Trophoblast cell (in vitro differentiated cells and primary cell): ENCODE measurements at regions not wholly inside any gene's neighbourhood (a gene's known extent, or its start where the extent isn't known, plus 50 kb on each side); places are given as distances from the start of the nearest gene placed in this dataset.
A peak's percentile ranks its signal among the peaks of the same experiment; 100 is the strongest.

Experiments
- DNase-seq, 2 donors: peaks; one replicate each; pipeline ENCODE4 v3.0.0-alpha.2; 2016
- H2AFZ ChIP-seq: 2 replicates; pipeline ENCODE4 v1.6.1; 2013; ENCODE audit warnings: low read length, moderate library complexity, mild to moderate bottlenecking; ENCODE audit not compliant: insufficient read depth, poor library complexity
- H2AK5ac ChIP-seq: 2 replicates; pipeline ENCODE4 v1.6.1; 2013; ENCODE audit warnings: mild to moderate bottlenecking, low read length
- H2BK120ac ChIP-seq: 2 replicates; pipeline ENCODE4 v1.6.1; 2013; ENCODE audit warnings: low read length, mild to moderate bottlenecking, moderate library complexity; ENCODE audit not compliant: insufficient read depth, poor library complexity
- H2BK12ac ChIP-seq: 2 replicates; pipeline ENCODE4 v1.6.1; 2013; ENCODE audit warnings: mild to moderate bottlenecking, low read length, moderate library complexity
- H2BK5ac ChIP-seq: 2 replicates; pipeline ENCODE4 v1.6.1; 2013; ENCODE audit warnings: low read length, low read depth, moderate library complexity, mild to moderate bottlenecking; ENCODE audit not compliant: poor library complexity
- H3K14ac ChIP-seq: 2 replicates; pipeline ENCODE4 v1.6.1; 2013; ENCODE audit warnings: mild to moderate bottlenecking, low read length
- H3K18ac ChIP-seq: 2 replicates; pipeline ENCODE4 v1.6.1; 2013; ENCODE audit warnings: mild to moderate bottlenecking, low read length
- H3K23ac ChIP-seq: 2 replicates; pipeline ENCODE4 v1.6.1; 2013; ENCODE audit warnings: low read length
- H3K27ac ChIP-seq: 2 replicates; pipeline ENCODE4 v1.5.1; 2013; ENCODE audit warnings: low read depth, mild to moderate bottlenecking, inconsistent platforms, low read length, moderate library complexity
- H3K27me3 ChIP-seq: 2 replicates; pipeline ENCODE4 v1.6.1; 2013; ENCODE audit warnings: inconsistent platforms, mild to moderate bottlenecking, low read length, moderate library complexity; ENCODE audit not compliant: insufficient read depth
- H3K36me3 ChIP-seq, 2 experiments: 1 replicate in 1 of 2; 2 replicates in 1 of 2; pipeline ENCODE4 v1.6.1; 2013; ENCODE audit warnings: low read length in 2 of 2, mild to moderate bottlenecking in 2 of 2, moderate library complexity in 1 of 2; ENCODE audit not compliant: insufficient read depth in 2 of 2, control insufficient read depth in 1 of 2
- H3K4ac ChIP-seq: 2 replicates; pipeline ENCODE4 v1.6.1; 2013; ENCODE audit warnings: low read depth, mild to moderate bottlenecking, low read length, moderate library complexity
- H3K4me1 ChIP-seq, 2 experiments: 1 replicate in 1 of 2; 2 replicates in 1 of 2; pipeline ENCODE4 v1.6.1; 2013; ENCODE audit warnings: low read length in 2 of 2, mild to moderate bottlenecking in 2 of 2, moderate library complexity in 1 of 2; ENCODE audit not compliant: insufficient read depth in 2 of 2, control insufficient read depth in 1 of 2
- H3K4me2 ChIP-seq: 2 replicates; pipeline ENCODE4 v1.6.1; 2013; ENCODE audit warnings: inconsistent platforms, mild to moderate bottlenecking, low read length, moderate library complexity
- H3K4me3 ChIP-seq: 2 replicates; pipeline ENCODE4 v1.5.1; 2013; ENCODE audit warnings: mild to moderate bottlenecking, low read depth, low read length, inconsistent platforms
- H3K79me1 ChIP-seq: one replicate; pipeline ENCODE4 v1.6.1; 2013; ENCODE audit warnings: low read length
- H3K79me2 ChIP-seq: 2 replicates; pipeline ENCODE4 v1.6.1; 2013; ENCODE audit warnings: low read length, mild to moderate bottlenecking; ENCODE audit not compliant: control insufficient read depth, insufficient read depth, poor library complexity
- H3K9ac ChIP-seq: 2 replicates; pipeline ENCODE4 v1.6.1; 2013; ENCODE audit warnings: mild to moderate bottlenecking, low read length
- H3K9me3 ChIP-seq: 2 replicates; pipeline ENCODE4 v1.6.1; 2013; ENCODE audit warnings: low read depth, mild to moderate bottlenecking, control low read depth, inconsistent platforms, low read length; ENCODE audit not compliant: insufficient read depth
- H4K12ac ChIP-seq: 2 replicates; pipeline ENCODE4 v1.6.1; 2013; ENCODE audit warnings: low read depth, mild to moderate bottlenecking, low read length, moderate library complexity
- H4K8ac ChIP-seq: 2 replicates; pipeline ENCODE4 v1.6.1; 2013; ENCODE audit warnings: low read depth, mild to moderate bottlenecking, low read length, moderate library complexity
- H4K91ac ChIP-seq: one replicate; pipeline ENCODE4 v1.6.1; 2013; ENCODE audit warnings: low read depth, mild to moderate bottlenecking, low read length, moderate library complexity
- WGBS: extraction: QIAGEN DNeasy Blood & Tissue Kit; methylation state at CpG from one replicate; pipeline ENCODE4 v1.1.7; 2013; ENCODE audit warnings: missing lambda C conversion rate; ENCODE audit not compliant: insufficient read length, insufficient coverage; ENCODE audit errors: extremely low coverage; 5-methylcytosine and 5-hydroxymethylcytosine counted together

- H4K8ac ChIP-seq, result no peak overlapping the region
- no peaks in the 10 kb centered on the region for H3K79me2 ChIP-seq
- H3K4me1 ChIP-seq, result peaks cover 3 to 10% of the 10 kb centered on the region in 2 experiments
- H3K18ac ChIP-seq, result no peak overlapping the region
- H2BK12ac ChIP-seq, result no peak overlapping the region
- H4K91ac ChIP-seq, result no peak overlapping the region
- DNase-seq, result no peak
- no peak overlapping the region for H3K4ac ChIP-seq
- peak overlapping the region; percentile 32 for H2AK5ac ChIP-seq
- H3K36me3 ChIP-seq, result no peaks in the 10 kb centered on the region
- no peaks in the 10 kb centered on the region for H3K79me1 ChIP-seq
- no peaks in the 10 kb centered on the region for H3K9me3 ChIP-seq
- no peak overlapping the region for H2BK120ac ChIP-seq
- H3K4me2 ChIP-seq, result no peak overlapping the region
- no peak overlapping the region for H4K12ac ChIP-seq
- no peak overlapping the region for H3K23ac ChIP-seq
- H2BK5ac ChIP-seq, result no peak overlapping the region
- H3K14ac ChIP-seq, result no peak overlapping the region
- H2AFZ ChIP-seq, result no peak overlapping the region
- H3K27me3 ChIP-seq, result no peaks in the 10 kb centered on the region
- no CpG with 5 or more reads among the region's 3 CpGs for WGBS
- H3K4me3 ChIP-seq, result no peak overlapping the region
- H3K9ac ChIP-seq, result no peak overlapping the region
- H3K27ac ChIP-seq, result no peak overlapping the region
Measured at GRCh38 chr5:173791878-173792277, 96.3 kb upstream of the CPEB4 start.

DNA sequence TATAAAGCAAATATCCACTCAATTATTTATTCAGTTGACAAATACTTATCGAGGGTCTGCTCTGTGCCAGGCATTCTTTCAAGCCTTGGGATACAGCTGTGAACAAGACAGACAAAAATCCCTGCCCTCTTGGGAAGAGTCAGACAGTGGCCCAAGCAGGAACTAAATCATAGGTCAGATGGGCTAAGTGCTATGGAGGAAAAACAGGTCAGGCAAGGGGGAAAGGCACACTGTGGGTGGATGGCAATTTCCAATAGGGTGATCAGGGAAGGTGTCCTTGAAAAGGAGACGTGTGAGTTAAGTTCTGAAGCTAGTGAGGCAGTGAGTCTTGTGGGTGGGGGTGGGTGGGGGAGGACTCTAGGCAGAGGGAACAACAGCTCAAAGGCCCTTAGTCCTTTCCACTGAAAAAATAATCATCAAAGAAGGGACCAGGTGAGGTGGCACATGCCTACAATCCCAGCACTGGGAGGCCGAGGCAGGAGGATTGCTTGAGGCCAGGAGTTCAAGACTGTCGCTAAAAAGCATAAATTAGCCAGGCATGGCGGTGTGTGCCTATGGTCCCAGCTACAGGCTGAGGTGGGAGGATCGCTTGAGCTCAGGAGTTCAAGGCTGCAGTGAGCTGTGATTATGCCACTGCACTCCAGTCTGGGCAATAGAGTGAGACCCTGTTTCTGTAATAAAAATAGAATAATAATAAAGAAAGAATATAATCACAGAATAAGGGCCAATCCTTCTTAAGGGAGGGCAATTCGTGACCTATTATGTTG is 95.2 kb upstream of the CPEB4 start:
- H4K91ac ChIP-seq, result no peak overlapping the region
- H3K4me1 ChIP-seq, result peaks cover 3 to 10% of the 10 kb centered on the region in 2 experiments

GRCh38 chr5:173793648-173794548 is 94.3 kb upstream of the CPEB4 start:
- Histone ChIP-seq H3K4me2 (no peak overlapping the region), H3K4me1 (peaks cover 3 to 10% of the 10 kb centered on the region in 2 experiments), H3K79me1 (no peaks in the 10 kb centered on the region), H2AK5ac (peak overlapping the region; percentile 73), H3K14ac (no peak overlapping the region), H3K9ac (no peak overlapping the region), H3K4ac (no peak overlapping the region), H3K79me2 (no peaks in the 10 kb centered on the region), H3K9me3 (no peaks in the 10 kb centered on the region), H2AFZ (no peak overlapping the region), H2BK120ac (no peak overlapping the region), H3K4me3 (no peak overlapping the region), H4K8ac (no peak overlapping the region), H2BK12ac (peak overlapping the region; percentile 37), H4K91ac (peak overlapping the region; percentile 28), H3K23ac (no peak overlapping the region), H3K18ac (no peak overlapping the region), H3K36me3 (no peaks in the 10 kb centered on the region), H3K27me3 (no peaks in the 10 kb centered on the region), H2BK5ac (no peak overlapping the region), H4K12ac (no peak overlapping the region), H3K27ac (no peak overlapping the region)
- WGBS, result no CpG with 5 or more reads among the region's 16 CpGs
- no peak for DNase-seq

More for the DNA sequence above, 95.2 kb upstream of the CPEB4 start:
- Histone ChIP-seq H3K4me2 (no peak overlapping the region), H3K4me3 (no peak overlapping the region), H4K8ac (no peak overlapping the region), H4K12ac (no peak overlapping the region), H2BK12ac (no peak overlapping the region), H3K9ac (no peak overlapping the region), H2BK5ac (no peak overlapping the region), H3K18ac (no peak overlapping the region), H2AFZ (no peak overlapping the region), H2BK120ac (no peak overlapping the region), H3K9me3 (no peaks in the 10 kb centered on the region), H3K14ac (no peak overlapping the region), H3K79me1 (no peaks in the 10 kb centered on the region), H3K27ac (no peak overlapping the region), H3K23ac (no peak overlapping the region), H2AK5ac (no peak overlapping the region), H3K27me3 (no peaks in the 10 kb centered on the region), H3K36me3 (no peaks in the 10 kb centered on the region), H3K79me2 (no peaks in the 10 kb centered on the region), H3K4ac (no peak overlapping the region)
- no CpG with 5 or more reads among the region's 7 CpGs for WGBS
- peak; percentile 34 to 62 for DNase-seq

GRCh38 chr5:173794901-173795416 is 93.2 kb upstream of the CPEB4 start:
- peak in 1 of 2 donors; percentile 26 for DNase-seq
- 100% methylated on average over 2 of the region's 10 CpGs for WGBS
- Histone ChIP-seq H3K36me3 (no peaks in the 10 kb centered on the region), H3K4ac (no peak overlapping the region), H3K27me3 (no peaks in the 10 kb centered on the region), H3K23ac (no peak overlapping the region), H2BK12ac (no peak overlapping the region), H3K27ac (no peak overlapping the region), H3K79me1 (no peaks in the 10 kb centered on the region), H2AK5ac (no peak overlapping the region), H3K4me2 (no peak overlapping the region), H3K18ac (no peak overlapping the region), H2AFZ (no peak overlapping the region), H3K4me3 (no peak overlapping the region), H3K9me3 (no peaks in the 10 kb centered on the region), H2BK5ac (no peak overlapping the region), H4K91ac (no peak overlapping the region), H3K14ac (no peak overlapping the region), H3K4me1 (peaks cover 3 to 10% of the 10 kb centered on the region in 2 experiments), H3K79me2 (no peaks in the 10 kb centered on the region), H3K9ac (no peak overlapping the region), H4K8ac (no peak overlapping the region), H2BK120ac (no peak overlapping the region), H4K12ac (no peak overlapping the region)
